Glomerular visceral epithelial cell (primary cell): ENCODE measurements at regions not wholly inside any gene's neighbourhood (a gene's known extent, or its start where the extent isn't known, plus 50 kb on each side); places are given as distances from the start of the nearest gene placed in this dataset.

Source experiments
- DNase-seq: peaks from one replicate; pipeline ENCODE4 v3.0.0-alpha.2; 2016; ENCODE audit errors: extremely low spot score

GRCh38 chr2:18651842-18652774 is 62.7 kb upstream of the NT5C1B start:
- DNase-seq = no peak

GRCh38 chr2:18650221-18650620 is 60.9 kb upstream of the NT5C1B start:
- DNase-seq = no peak

- DNase-seq = no peak
Measured at GRCh38 chr2:18649502-18650135, 60.2 kb upstream of the NT5C1B start.

- DNase-seq = no peak
Measured at GRCh38 chr2:18648161-18648560, 58.8 kb upstream of the NT5C1B start.

GRCh38 chr2:18647731-18648130 is 58.4 kb upstream of the NT5C1B start:
- DNase-seq = no peak

GRCh38 chr2:18645315-18645714 is 55.9 kb upstream of the NT5C1B start:
- DNase-seq = no peak

- no peak for DNase-seq
Measured at GRCh38 chr2:18644115-18644462, 54.7 kb upstream of the NT5C1B start.

- no peak for DNase-seq
Measured at GRCh38 chr2:18643326-18644114, 54.2 kb upstream of the NT5C1B start.

GRCh38 chr2:18641823-18642222 is 52.5 kb upstream of the NT5C1B start:
- DNase-seq = no peak

GRCh38 chr2:18639756-18640453 is 50.5 kb upstream of the NT5C1B start:
- no peak for DNase-seq
